NCI-H69 (cell line): ENCODE measurements at regions not wholly inside any gene's neighbourhood (a gene's known extent, or its start where the extent isn't known, plus 50 kb on each side); places are given as distances from the start of the nearest gene placed in this dataset.
"Not testable (repeated sequence)": the region's sequence is repeated elsewhere in the genome, so short reads cannot be mapped to it uniquely, and the experiment has no call there.

Experiments
- DNase-seq: peaks from one replicate; lab custom pipeline; 2025; lab: John Stamatoyannopoulos, UW

- no peak for DNase-seq
These were observed 443.0 kb downstream of the PLK2 start for GRCh38 chr5:58016877-58017276.

GRCh38 chr5:58016358-58016757, 443.5 kb downstream of the PLK2 start:
- DNase-seq: no peak

- DNase-seq: no peak
These were observed 444.7 kb downstream of the PLK2 start for GRCh38 chr5:58015175-58015574.

GRCh38 chr5:58013542-58014258, 446.2 kb downstream of the PLK2 start:
- DNase-seq: no peak

GRCh38 chr5:58012801-58013315, 447.0 kb downstream of the PLK2 start:
- peak; percentile 29 for DNase-seq

- peak; percentile 39 for DNase-seq
These were observed 447.8 kb downstream of the PLK2 start for GRCh38 chr5:58012102-58012501.

- DNase-seq: no peak
These were observed 448.6 kb downstream of the PLK2 start for GRCh38 chr5:58011301-58011700.

- DNase-seq: peak; percentile 15
These were observed 450.1 kb downstream of the PLK2 start for GRCh38 chr5:58009754-58010153.

GRCh38 chr5:58002323-58002722, 457.6 kb downstream of the PLK2 start:
- no peak for DNase-seq

GRCh38 chr5:57993866-57994265, 466.0 kb downstream of the PLK2 start:
- DNase-seq: no peak

- DNase-seq: peak; percentile 27
These were observed 470.5 kb downstream of the PLK2 start for GRCh38 chr5:57989378-57989777.

- no peak for DNase-seq
These were observed 471.1 kb downstream of the PLK2 start for GRCh38 chr5:57988813-57989212.

- DNase-seq: peak; percentile 10
These were observed 472.3 kb downstream of the PLK2 start for GRCh38 chr5:57987552-57987951.

GRCh38 chr5:57986761-57987341, 473.0 kb downstream of the PLK2 start:
- peak; percentile 55 for DNase-seq

- no peak for DNase-seq
These were observed 476.5 kb downstream of the PLK2 start for GRCh38 chr5:57983426-57983825.

GRCh38 chr5:57979671-57980070, 480.2 kb downstream of the PLK2 start:
- no peak for DNase-seq

- no peak for DNase-seq
These were observed 483.4 kb downstream of the PLK2 start for GRCh38 chr5:57976506-57976905.

- not testable (repeated sequence) for DNase-seq
These were observed 487.8 kb downstream of the PLK2 start for GRCh38 chr5:57972099-57972498.

- no peak for DNase-seq
These were observed 478.0 kb upstream of the ACTBL2 start for GRCh38 chr5:57960569-57960968.

- no peak for DNase-seq
These were observed 474.0 kb upstream of the ACTBL2 start for GRCh38 chr5:57956636-57957035.

GRCh38 chr5:57955511-57955910, 472.9 kb upstream of the ACTBL2 start:
- peak; percentile 24 for DNase-seq

- DNase-seq: no peak
These were observed 471.2 kb upstream of the ACTBL2 start for GRCh38 chr5:57953792-57954191.

- DNase-seq: no peak
These were observed 468.1 kb upstream of the ACTBL2 start for GRCh38 chr5:57950616-57951228.
